H1 (cell line): ENCODE measurements at regions not wholly inside any gene's neighbourhood (a gene's known extent, or its start where the extent isn't known, plus 50 kb on each side); places are given as distances from the start of the nearest gene placed in this dataset.

ENCODE experiments used
- CHD1 ChIP-seq: IDR thresholded peaks from 2 replicates; pipeline ENCODE4 v1.6.1; 2012; ENCODE audit warnings: low read depth, low read length, improper control_type of control experiment
- HDAC6 ChIP-seq: IDR thresholded peaks from one replicate; pipeline ENCODE4 v1.7.1; 2012; ENCODE audit warnings: low read depth, mild to moderate bottlenecking, inconsistent platforms, low read length, moderate library complexity
- KDM5A ChIP-seq: fragments of 200-600 bp; IDR thresholded peaks from 2 replicates; pipeline ENCODE4 v1.7.1; 2012; ENCODE audit warnings: mild to moderate bottlenecking, low read length, inconsistent platforms, mixed read lengths
- SIX5 ChIP-seq: IDR thresholded peaks from 2 replicates; pipeline ENCODE4 v1.6.1; 2011; ENCODE audit warnings: mild to moderate bottlenecking, low read depth, low read length
- YY1 ChIP-seq: IDR thresholded peaks from 2 replicates; pipeline ENCODE4 v1.6.1; 2011; ENCODE audit warnings: low read depth, mild to moderate bottlenecking, low read length

- no peak for TF ChIP-seq SIX5
- TF ChIP-seq YY1: no peak
- TF ChIP-seq KDM5A: no peak
- no peak for TF ChIP-seq CHD1
- no peak for TF ChIP-seq HDAC6
These were observed 123.5 kb upstream of the PREP start (continued) for GRCh38 chr6:105526225-105526872.
